H9 (cell line): ENCODE measurements at regions not wholly inside any gene's neighbourhood (a gene's known extent, or its start where the extent isn't known, plus 50 kb on each side); places are given as distances from the start of the nearest gene placed in this dataset.
A peak's percentile ranks its signal among the peaks of the same experiment; 100 is the strongest.

Experiments
- DNase-seq: peaks from one replicate; pipeline ENCODE4 v3.0.0-alpha.2; 2017
- H2AFZ ChIP-seq: one replicate; pipeline ENCODE4 v1.6.1; 2013; ENCODE audit warnings: mild to moderate bottlenecking, low read length, control low read depth, moderate library complexity
- H2AK5ac ChIP-seq: 2 replicates; pipeline ENCODE4 v1.6.1; 2013; ENCODE audit warnings: low read length, control low read depth, mixed read lengths; ENCODE audit not compliant: insufficient read length
- H2BK120ac ChIP-seq: one replicate; pipeline ENCODE4 v1.6.1; 2013; ENCODE audit warnings: low read depth, mild to moderate bottlenecking, low read length, control low read depth, inconsistent platforms; ENCODE audit not compliant: poor library complexity, severe bottlenecking
- H2BK12ac ChIP-seq: 2 replicates; pipeline ENCODE4 v1.6.1; 2013; ENCODE audit warnings: low read length, control low read depth, mixed read lengths, low read depth; ENCODE audit not compliant: insufficient read length
- H2BK15ac ChIP-seq: 2 replicates; pipeline ENCODE4 v1.6.1; 2013; ENCODE audit warnings: low read depth, low read length, control low read depth
- H2BK20ac ChIP-seq: one replicate; pipeline ENCODE4 v1.6.1; 2013; ENCODE audit warnings: low read depth, mild to moderate bottlenecking, low read length, control low read depth, inconsistent platforms; ENCODE audit not compliant: poor library complexity, severe bottlenecking
- H2BK5ac ChIP-seq: 2 replicates; pipeline ENCODE4 v1.6.1; 2013; ENCODE audit warnings: low read length, control low read depth, mixed read lengths; ENCODE audit not compliant: insufficient read length
- H3K14ac ChIP-seq: 2 replicates; pipeline ENCODE4 v1.6.1; 2013; ENCODE audit warnings: low read length, control low read depth; ENCODE audit not compliant: insufficient read depth
- H3K18ac ChIP-seq: 2 replicates; pipeline ENCODE4 v1.6.1; 2013; ENCODE audit warnings: low read depth, mild to moderate bottlenecking, mixed read lengths, low read length, control low read depth; ENCODE audit not compliant: insufficient read length
- H3K23ac ChIP-seq: 2 replicates; pipeline ENCODE4 v1.6.1; 2013; ENCODE audit warnings: low read length, control low read depth, mixed read lengths, low read depth; ENCODE audit not compliant: insufficient read length
- H3K23me2 ChIP-seq: 2 replicates; pipeline ENCODE4 v1.6.1; 2013; ENCODE audit warnings: low read depth, mild to moderate bottlenecking, mixed read lengths, low read length, control low read depth; ENCODE audit not compliant: insufficient read length, poor library complexity, severe bottlenecking
- H3K27ac ChIP-seq: 2 replicates; pipeline ENCODE4 v1.5.1; 2013; ENCODE audit warnings: low read length, control low read depth, mixed read lengths, low read depth; ENCODE audit not compliant: insufficient read length
- H3K27me3 ChIP-seq: 2 replicates; pipeline ENCODE4 v1.6.1; 2013; ENCODE audit warnings: low read length, control low read depth, inconsistent platforms; ENCODE audit not compliant: insufficient read depth
- H3K4ac ChIP-seq: 2 replicates; pipeline ENCODE4 v1.6.1; 2013; ENCODE audit warnings: low read depth, mild to moderate bottlenecking, control low read depth, inconsistent platforms, low read length, moderate library complexity
- H3K4me1 ChIP-seq: 2 replicates; pipeline ENCODE4 v1.6.1; 2013; ENCODE audit warnings: low read length, control low read depth, inconsistent platforms; ENCODE audit not compliant: insufficient read depth
- H3K4me2 ChIP-seq: 2 replicates; pipeline ENCODE4 v1.6.1; 2013; ENCODE audit warnings: low read length, control low read depth, mixed read lengths; ENCODE audit not compliant: insufficient read length, insufficient read depth
- H3K56ac ChIP-seq: 2 replicates; pipeline ENCODE4 v1.6.1; 2013; ENCODE audit warnings: low read depth, mild to moderate bottlenecking, mixed read lengths, low read length, control low read depth; ENCODE audit not compliant: insufficient read length
- H3K79me1 ChIP-seq: 2 replicates; pipeline ENCODE4 v1.6.1; 2013; ENCODE audit warnings: low read depth, mild to moderate bottlenecking, moderate library complexity, low read length, control low read depth, inconsistent platforms; ENCODE audit not compliant: insufficient read depth, poor library complexity, severe bottlenecking
- H3K79me2 ChIP-seq: 2 replicates; pipeline ENCODE4 v1.6.1; 2013; ENCODE audit warnings: low read length, control low read depth, inconsistent platforms; ENCODE audit not compliant: insufficient read depth
- H3K9ac ChIP-seq: 2 replicates; pipeline ENCODE4 v1.6.1; 2013; ENCODE audit warnings: low read length, control low read depth, mixed read lengths; ENCODE audit not compliant: insufficient read length; ENCODE audit errors: extremely low read depth
- H3K9me3 ChIP-seq: one replicate; pipeline ENCODE4 v1.6.1; 2013; ENCODE audit warnings: low read depth, low read length, inconsistent platforms; ENCODE audit not compliant: control insufficient read depth
- H3T11ph ChIP-seq: one replicate; pipeline ENCODE4 v1.6.1; 2013; ENCODE audit warnings: mild to moderate bottlenecking, low read length, control low read depth, inconsistent platforms
- H4K20me1 ChIP-seq: one replicate; pipeline ENCODE4 v1.6.1; 2013; ENCODE audit not compliant: control insufficient read depth, insufficient read length, insufficient read depth
- H4K5ac ChIP-seq: 2 replicates; pipeline ENCODE4 v1.6.1; 2013; ENCODE audit warnings: low read depth, mild to moderate bottlenecking, mixed read lengths, low read length, control low read depth; ENCODE audit not compliant: insufficient read length
- H4K8ac ChIP-seq: replicated peaks from 2 replicates; pipeline ENCODE4 v1.6.1; 2013; ENCODE audit warnings: low read length, control low read depth, mixed read lengths, low read depth; ENCODE audit not compliant: insufficient read length
- H4K91ac ChIP-seq: 2 replicates; pipeline ENCODE4 v1.6.1; 2013; ENCODE audit warnings: low read depth, mild to moderate bottlenecking, moderate library complexity, mixed read lengths, low read length, control low read depth; ENCODE audit not compliant: insufficient read length
- H3K27ac Mint-ChIP-seq, 3 experiments: 2 replicates in 2 of 3; 3 replicates in 1 of 3; pipeline ENCODE4 v1.8.0; 2020 to 2021; ENCODE audit warnings: mixed read lengths in 3 of 3, mild to moderate bottlenecking in 1 of 3, moderate library complexity in 1 of 3
- H3K27me3 Mint-ChIP-seq: 2 replicates; pipeline ENCODE4 v1.8.0; 2021; ENCODE audit warnings: low read depth, mild to moderate bottlenecking, moderate library complexity, mixed read lengths
- H3K36me3 Mint-ChIP-seq, 3 experiments: 2 replicates in 2 of 3; 3 replicates in 1 of 3; pipeline ENCODE4 v1.8.0; 2020 to 2021; ENCODE audit warnings: low read depth in 3 of 3, mixed read lengths in 3 of 3; ENCODE audit not compliant: insufficient read depth in 1 of 3
- H3K4me1 Mint-ChIP-seq, 2 experiments: 2 replicates each; pipeline ENCODE4 v1.8.0; 2020; ENCODE audit warnings: mixed read lengths in 2 of 2
- H3K4me3 Mint-ChIP-seq, 2 experiments: 2 replicates in 1 of 2; 3 replicates in 1 of 2; pipeline ENCODE4 v1.8.0; 2020 to 2021; ENCODE audit warnings: mild to moderate bottlenecking in 2 of 2, mixed read lengths in 2 of 2, moderate library complexity in 1 of 2
- H3K9me3 Mint-ChIP-seq, 2 experiments: 2 replicates in 1 of 2; 3 replicates in 1 of 2; pipeline ENCODE4 v1.8.0; 2020; ENCODE audit warnings: mild to moderate bottlenecking in 2 of 2, mixed read lengths in 2 of 2, moderate library complexity in 1 of 2
- whole genome bisulfite sequencing: extraction: QIAGEN DNeasy Blood & Tissue Kit; methylation state at CpG from one replicate; pipeline ENCODE4 v1.1.7; 2013; ENCODE audit warnings: missing lambda C conversion rate, low lambda C conversion rate, mixed read lengths; ENCODE audit not compliant: insufficient read length; ENCODE audit errors: extremely low coverage; 5-methylcytosine and 5-hydroxymethylcytosine counted together
- TF ChIP-seq, protein P1 (sequence below): fragments of 200-600 bp; sonication (generic); conservative IDR thresholded peaks from 3 replicates; pipeline ENCODE4 v1.8.0; 2021; ENCODE audit warnings: antibody characterized with exemption, mild to moderate bottlenecking

DNA sequence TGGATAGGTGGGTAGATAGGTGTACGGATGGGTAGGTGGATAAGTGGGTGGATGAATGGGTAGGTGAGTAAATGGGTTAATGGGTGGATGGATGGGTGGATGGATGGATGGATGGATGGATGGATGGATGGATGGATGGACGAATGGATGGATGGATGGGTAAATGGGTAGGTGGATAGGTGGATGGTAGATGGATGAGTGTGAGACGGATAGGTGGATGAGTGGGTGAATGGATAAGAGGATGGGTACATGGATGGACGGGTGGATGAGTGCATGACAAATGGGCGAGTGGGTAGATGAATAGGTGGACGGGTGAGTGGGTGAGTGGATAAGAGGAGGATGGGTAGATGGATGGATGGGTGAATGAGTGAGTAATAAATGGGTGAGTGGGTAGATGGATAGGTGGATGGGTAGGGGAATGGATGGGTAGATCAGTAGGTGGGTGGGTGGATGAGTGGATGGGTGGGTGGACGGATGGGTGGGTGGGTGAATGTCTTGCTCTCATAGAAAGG, 179.2 kb downstream of the FGF18 start:
- no peak overlapping the region for H2BK5ac ChIP-seq
- no peak overlapping the region for H2AFZ ChIP-seq
- Mint-ChIP-seq H3K4me3 (no peak overlapping the region), H3K9me3 (peaks cover 2 to 6% of the 10 kb centered on the region in 2 experiments; a peak in 2 of 5 replicates), H3K27ac (no peak overlapping the region), H3K4me1 (peaks cover 3% of the 10 kb centered on the region in 2 experiments; a peak in 3 of 4 replicates), H3K36me3 (no peaks in the 10 kb centered on the region; a peak in 1 of 7 replicates), H3K27me3 (peaks cover 25% of the 10 kb centered on the region)
- no peak overlapping the region for H2BK12ac ChIP-seq
- no peak overlapping the region for H3K4ac ChIP-seq
- H3K9me3 ChIP-seq, result no peaks in the 10 kb centered on the region
- H4K5ac ChIP-seq, result no peak overlapping the region
- TF ChIP-seq, protein P1, sequence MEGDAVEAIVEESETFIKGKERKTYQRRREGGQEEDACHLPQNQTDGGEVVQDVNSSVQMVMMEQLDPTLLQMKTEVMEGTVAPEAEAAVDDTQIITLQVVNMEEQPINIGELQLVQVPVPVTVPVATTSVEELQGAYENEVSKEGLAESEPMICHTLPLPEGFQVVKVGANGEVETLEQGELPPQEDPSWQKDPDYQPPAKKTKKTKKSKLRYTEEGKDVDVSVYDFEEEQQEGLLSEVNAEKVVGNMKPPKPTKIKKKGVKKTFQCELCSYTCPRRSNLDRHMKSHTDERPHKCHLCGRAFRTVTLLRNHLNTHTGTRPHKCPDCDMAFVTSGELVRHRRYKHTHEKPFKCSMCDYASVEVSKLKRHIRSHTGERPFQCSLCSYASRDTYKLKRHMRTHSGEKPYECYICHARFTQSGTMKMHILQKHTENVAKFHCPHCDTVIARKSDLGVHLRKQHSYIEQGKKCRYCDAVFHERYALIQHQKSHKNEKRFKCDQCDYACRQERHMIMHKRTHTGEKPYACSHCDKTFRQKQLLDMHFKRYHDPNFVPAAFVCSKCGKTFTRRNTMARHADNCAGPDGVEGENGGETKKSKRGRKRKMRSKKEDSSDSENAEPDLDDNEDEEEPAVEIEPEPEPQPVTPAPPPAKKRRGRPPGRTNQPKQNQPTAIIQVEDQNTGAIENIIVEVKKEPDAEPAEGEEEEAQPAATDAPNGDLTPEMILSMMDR, result no peak
- H4K20me1 ChIP-seq, result no peaks in the 10 kb centered on the region
- H3K27ac ChIP-seq, result no peak overlapping the region
- H3K18ac ChIP-seq, result no peak overlapping the region
- H3T11ph ChIP-seq, result no peak overlapping the region
- H2AK5ac ChIP-seq, result no peak overlapping the region
- H3K14ac ChIP-seq, result no peak overlapping the region
- H3K4me2 ChIP-seq, result no peak overlapping the region
- H2BK20ac ChIP-seq, result no peak overlapping the region
- H4K91ac ChIP-seq, result no peak overlapping the region
- no peaks in the 10 kb centered on the region for H3K79me2 ChIP-seq
- no peaks in the 10 kb centered on the region for H3K23me2 ChIP-seq
- no peak overlapping the region for H4K8ac ChIP-seq
- no peak overlapping the region for H2BK15ac ChIP-seq
- peak; percentile 5 for DNase-seq
- H3K9ac ChIP-seq, result no peak overlapping the region
- no peaks in the 10 kb centered on the region for H3K4me1 ChIP-seq
- WGBS, result 96% methylated on average over 5 of the region's 7 CpGs
- no peak overlapping the region for H2BK120ac ChIP-seq
- H3K56ac ChIP-seq, result no peak overlapping the region
- H3K27me3 ChIP-seq, result no peaks in the 10 kb centered on the region
- H3K79me1 ChIP-seq, result no peaks in the 10 kb centered on the region
- H3K23ac ChIP-seq, result no peak overlapping the region
